GM18526 (cell line): ENCODE measurements at regions not wholly inside any gene's neighbourhood (a gene's known extent, or its start where the extent isn't known, plus 50 kb on each side); places are given as distances from the start of the nearest gene placed in this dataset.

Experiments
- POLR2A ChIP-seq: IDR thresholded peaks from 3 replicates; pipeline ENCODE4 v1.6.1; 2011; ENCODE audit not compliant: insufficient read length; ENCODE audit errors: extremely low read depth

- TF ChIP-seq POLR2A = no peak
Observed at GRCh38 chr2:143889216-143889615, 630.7 kb downstream of the ZEB2 start.

GRCh38 chr2:143885461-143885860, 634.5 kb downstream of the ZEB2 start:
- no peak for TF ChIP-seq POLR2A

GRCh38 chr2:143881246-143881645, 638.7 kb downstream of the ZEB2 start:
- TF ChIP-seq POLR2A = no peak

GRCh38 chr2:143877876-143878530, 641.9 kb downstream of the ZEB2 start:
- no peak for TF ChIP-seq POLR2A

DNA sequence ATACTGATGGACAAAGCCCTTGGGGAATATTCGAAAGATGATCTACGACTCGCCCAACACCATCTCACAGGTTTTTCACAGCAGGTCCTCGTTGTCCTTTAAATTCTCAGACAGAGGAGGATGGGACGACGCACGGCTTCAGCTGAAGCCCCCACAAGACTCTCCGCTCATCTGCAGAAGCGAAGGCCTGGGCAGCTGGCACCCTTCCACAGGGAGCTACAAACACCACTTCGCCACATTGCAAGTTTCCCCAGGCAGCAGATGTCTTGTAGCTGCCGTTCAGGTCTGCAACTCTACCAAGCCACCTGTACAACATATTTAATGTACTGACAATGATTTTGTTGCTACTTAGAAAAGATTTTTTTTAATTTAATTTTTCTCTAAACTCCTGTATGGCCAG, 642.9 kb downstream of the ZEB2 start:
- no peak for TF ChIP-seq POLR2A

- TF ChIP-seq POLR2A = no peak
Observed at GRCh38 chr2:143875295-143876233, 644.4 kb downstream of the ZEB2 start.

GRCh38 chr2:143873886-143874285, 646.0 kb downstream of the ZEB2 start:
- TF ChIP-seq POLR2A = no peak

GRCh38 chr2:143870696-143871095, 649.2 kb downstream of the ZEB2 start:
- TF ChIP-seq POLR2A = no peak

GRCh38 chr2:143856978-143857377, 662.9 kb downstream of the ZEB2 start:
- TF ChIP-seq POLR2A = no peak

GRCh38 chr2:143852759-143853158, 667.2 kb downstream of the ZEB2 start:
- no peak for TF ChIP-seq POLR2A

GRCh38 chr2:143850084-143850483, 669.8 kb downstream of the ZEB2 start:
- no peak for TF ChIP-seq POLR2A

DNA sequence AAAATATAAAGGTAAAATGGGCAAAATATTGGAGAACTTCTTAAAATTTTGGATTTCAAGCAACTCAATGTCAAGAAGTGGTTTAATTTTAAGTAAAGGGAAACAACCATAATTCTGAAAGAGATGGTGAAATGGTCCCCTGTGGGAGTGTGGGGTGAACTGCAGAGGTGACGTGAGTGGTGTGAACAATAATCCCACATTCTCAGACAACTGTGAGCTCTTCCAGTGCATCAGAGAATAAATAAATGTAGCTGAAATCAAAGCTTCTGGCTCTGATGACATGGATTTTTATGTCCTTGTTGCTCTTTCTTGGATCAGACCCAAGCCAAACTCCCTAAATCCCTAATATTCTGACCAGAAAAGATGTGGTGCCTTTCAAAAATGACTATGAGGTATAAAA, 672.7 kb downstream of the ZEB2 start:
- no peak for TF ChIP-seq POLR2A

DNA sequence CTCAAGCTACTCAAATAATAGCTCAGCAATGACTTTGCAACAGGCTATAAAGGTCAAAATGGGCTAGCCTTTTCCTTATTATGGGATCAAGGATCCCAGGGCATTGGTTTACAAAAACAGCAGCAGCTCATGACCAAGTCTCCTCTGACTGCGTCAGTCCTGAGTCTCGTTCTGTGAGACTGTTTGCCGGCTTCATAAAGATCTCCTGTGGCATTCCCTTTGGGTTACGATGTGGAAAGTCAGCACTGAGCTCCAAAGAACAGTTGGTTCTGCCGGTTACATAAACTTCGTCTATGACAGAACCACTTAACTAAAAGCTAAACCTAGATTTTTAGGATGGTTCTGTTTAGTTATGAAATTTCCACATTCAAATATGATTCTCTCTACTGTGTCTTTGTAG, 674.9 kb downstream of the ZEB2 start:
- TF ChIP-seq POLR2A = no peak

GRCh38 chr2:143843686-143844085, 676.2 kb downstream of the ZEB2 start:
- no peak for TF ChIP-seq POLR2A

DNA sequence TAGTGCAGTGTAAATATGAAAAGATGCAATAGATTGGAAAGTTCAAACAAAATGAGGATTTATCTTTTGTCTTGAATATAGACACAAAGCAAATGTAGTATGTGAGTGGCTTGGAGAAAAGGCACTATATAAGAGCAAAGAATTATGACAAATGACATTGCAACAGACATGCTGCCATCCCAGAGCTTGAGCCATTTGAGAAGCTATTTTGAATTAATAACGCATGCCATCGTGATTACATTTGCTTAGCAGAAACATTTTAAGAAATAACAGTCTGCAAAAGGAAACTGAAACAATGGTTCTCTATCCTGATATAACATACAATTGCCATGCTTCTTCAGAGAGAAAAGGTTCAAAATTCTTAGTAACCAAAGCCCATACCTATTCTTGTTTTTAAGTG, 677.1 kb downstream of the ZEB2 start:
- no peak for TF ChIP-seq POLR2A

DNA sequence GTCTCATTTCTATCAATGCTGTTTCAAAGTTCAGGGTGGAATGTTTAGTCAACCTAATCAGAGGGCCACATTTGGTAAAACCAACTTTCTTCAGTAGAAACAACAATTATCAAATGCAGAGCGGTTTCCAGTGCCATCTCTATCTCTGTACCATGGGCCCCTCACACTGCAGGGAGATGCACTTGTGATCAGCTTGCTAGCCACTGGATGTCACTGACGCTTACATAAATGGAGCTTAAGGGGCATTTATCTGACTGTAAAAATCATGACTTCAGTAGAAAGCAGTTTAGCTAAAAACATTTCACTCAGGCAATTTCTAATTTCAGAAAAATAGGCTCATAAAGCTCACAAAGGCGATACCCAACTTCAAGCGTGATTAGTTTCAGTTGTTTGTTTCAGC, 678.0 kb downstream of the ZEB2 start:
- no peak for TF ChIP-seq POLR2A
